ES-I3 (cell line): ENCODE measurements at regions not wholly inside any gene's neighbourhood (a gene's known extent, or its start where the extent isn't known, plus 50 kb on each side); places are given as distances from the start of the nearest gene placed in this dataset.
"Not testable (repeated sequence)": the region's sequence is repeated elsewhere in the genome, so short reads cannot be mapped to it uniquely, and the experiment has no call there.

ENCODE experiments used
- H3K36me3 ChIP-seq: 2 replicates; pipeline ENCODE4 v1.6.1; 2013; ENCODE audit warnings: mild to moderate bottlenecking, low read length, control low read depth, moderate library complexity; ENCODE audit not compliant: insufficient read depth
- H3K4me1 ChIP-seq: 2 replicates; pipeline ENCODE4 v1.6.1; 2013; ENCODE audit warnings: mild to moderate bottlenecking, control low read depth, low read length; ENCODE audit not compliant: insufficient read depth
- H3K9ac ChIP-seq: 2 replicates; pipeline ENCODE4 v1.6.1; 2013; ENCODE audit warnings: low read depth, mild to moderate bottlenecking, low read length, moderate library complexity
- H3K9me3 ChIP-seq: 2 replicates; pipeline ENCODE4 v1.6.1; 2013; ENCODE audit warnings: mild to moderate bottlenecking, low read length, moderate library complexity; ENCODE audit not compliant: control insufficient read depth, insufficient read depth

DNA sequence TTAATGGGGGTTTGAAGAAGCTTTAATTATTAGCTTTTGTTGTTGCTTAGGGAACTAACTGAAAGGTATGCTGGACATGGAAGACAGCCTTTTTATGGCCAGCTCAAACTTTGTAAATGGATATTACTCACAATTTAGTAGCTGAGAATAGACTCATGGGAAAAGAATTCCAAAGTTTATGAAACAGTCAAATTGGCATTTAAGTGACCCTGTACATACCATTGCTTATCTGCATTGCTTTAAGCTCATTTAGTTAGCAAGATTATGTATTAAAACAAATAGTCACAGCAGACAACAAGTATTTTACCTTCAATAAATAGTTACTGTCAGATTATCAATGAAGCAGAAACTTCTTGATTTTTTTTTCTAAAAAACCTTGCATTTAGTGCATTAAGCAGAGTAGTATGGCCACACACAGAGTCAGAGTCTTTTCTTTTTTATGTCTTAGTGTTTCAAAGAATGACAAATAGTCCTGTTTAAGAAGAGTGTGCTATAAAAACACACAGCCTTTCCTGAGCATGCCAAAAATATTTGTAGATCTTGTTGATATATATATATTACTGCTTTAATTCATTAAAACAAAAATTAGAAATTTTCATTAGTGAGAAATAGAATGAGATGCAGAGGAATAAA, 102.2 kb downstream of the TTC6 start:
- peaks cover 5% of the 10 kb centered on the region; the same call in 1 of the 2 replicates for H3K4me1 ChIP-seq
- no peaks in the 10 kb centered on the region for H3K9me3 ChIP-seq
- no peaks in the 10 kb centered on the region for H3K36me3 ChIP-seq
- H3K9ac ChIP-seq: no peak overlapping the region

DNA sequence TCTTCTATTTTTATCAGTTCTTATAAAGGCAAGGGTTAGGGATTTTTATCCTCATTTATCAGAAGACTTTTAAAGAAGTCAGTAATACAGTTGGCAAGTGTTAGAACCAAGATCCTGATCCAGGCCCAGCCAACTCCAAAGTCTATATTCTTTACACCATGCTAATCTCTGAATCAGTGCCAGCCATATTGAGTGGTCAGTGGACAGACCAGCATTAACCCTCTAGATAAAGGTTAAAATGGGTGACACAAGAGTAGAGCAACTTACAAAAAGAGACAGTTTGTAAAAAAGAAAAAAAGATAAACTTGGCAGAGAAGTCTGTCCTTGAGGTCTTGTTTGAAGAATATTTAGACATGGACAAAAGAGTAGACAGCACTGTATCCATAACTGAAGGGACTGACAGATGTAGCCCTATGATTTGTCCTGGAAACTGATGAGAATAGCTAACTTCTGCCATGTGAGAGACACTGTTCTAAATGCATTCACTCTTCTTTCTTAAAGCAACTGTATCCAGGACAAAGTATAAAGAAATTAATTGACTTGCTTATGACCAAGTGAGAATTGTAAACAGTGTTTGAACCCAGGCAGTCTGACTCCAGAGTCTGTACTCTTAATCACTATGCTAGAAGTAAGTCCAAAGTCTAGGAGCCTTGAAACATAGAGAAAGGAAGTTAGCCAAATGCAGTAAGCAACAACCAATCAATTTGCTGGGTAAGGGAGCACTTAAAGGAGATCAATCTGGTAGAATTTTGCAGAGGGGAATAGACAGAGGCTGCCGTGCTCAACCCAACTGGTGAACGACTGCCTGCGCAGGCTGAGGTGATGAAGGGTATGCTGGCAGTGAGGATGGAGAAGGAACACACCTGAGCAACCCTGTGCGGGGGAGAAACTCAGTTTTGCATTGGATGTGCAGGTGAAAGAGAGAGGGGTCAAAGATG, 103.7 kb downstream of the TTC6 start:
- Histone ChIP-seq H3K36me3 (no peaks in the 10 kb centered on the region), H3K9me3 (no peaks in the 10 kb centered on the region), H3K9ac (no peak overlapping the region), H3K4me1 (peaks cover 5% of the 10 kb centered on the region; the same call in 1 of the 2 replicates)

DNA sequence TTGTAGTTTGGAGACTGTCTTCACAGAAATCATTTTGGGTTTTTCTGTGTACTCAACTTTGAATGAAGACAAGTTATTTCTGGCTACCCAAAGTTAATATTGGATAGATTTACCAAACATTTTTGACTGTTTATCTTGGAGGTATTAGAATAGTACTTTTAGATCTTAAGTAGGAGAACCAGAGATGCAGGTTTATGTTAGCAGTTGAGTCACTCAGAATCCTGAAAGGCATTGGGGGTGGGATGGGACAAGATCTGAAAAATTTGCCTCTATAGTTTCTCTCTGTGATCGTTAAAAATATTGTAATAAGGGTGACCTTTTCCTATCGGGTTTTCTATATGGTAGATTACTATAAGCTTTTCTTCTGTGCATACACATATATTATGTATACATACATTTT, 112.3 kb downstream of the TTC6 start:
- no peak overlapping the region for H3K9ac ChIP-seq
- no peaks in the 10 kb centered on the region for H3K4me1 ChIP-seq
- H3K36me3 ChIP-seq: no peaks in the 10 kb centered on the region
- no peaks in the 10 kb centered on the region for H3K9me3 ChIP-seq

DNA sequence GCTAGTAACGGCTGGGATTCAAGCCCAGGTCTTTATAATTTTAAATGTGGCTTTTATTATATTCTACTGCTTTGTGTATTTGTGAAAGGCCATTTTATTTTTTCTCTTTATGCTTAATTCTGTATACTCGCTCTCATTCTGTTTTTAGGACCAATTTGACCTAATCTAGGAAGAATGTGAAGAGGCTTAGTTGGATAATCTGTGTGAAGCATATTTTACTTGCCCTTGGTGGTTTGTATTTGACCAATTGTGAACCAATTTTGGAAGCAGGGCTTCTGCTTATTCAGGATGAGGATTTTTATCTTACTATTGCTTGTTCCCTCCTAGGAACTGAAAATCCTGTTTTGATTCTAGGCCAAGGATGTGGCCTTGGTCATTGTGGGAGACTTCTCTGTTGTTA, 113.1 kb downstream of the TTC6 start:
- no peaks in the 10 kb centered on the region for H3K9me3 ChIP-seq
- no peak overlapping the region for H3K9ac ChIP-seq
- no peaks in the 10 kb centered on the region for H3K36me3 ChIP-seq
- no peaks in the 10 kb centered on the region for H3K4me1 ChIP-seq

DNA sequence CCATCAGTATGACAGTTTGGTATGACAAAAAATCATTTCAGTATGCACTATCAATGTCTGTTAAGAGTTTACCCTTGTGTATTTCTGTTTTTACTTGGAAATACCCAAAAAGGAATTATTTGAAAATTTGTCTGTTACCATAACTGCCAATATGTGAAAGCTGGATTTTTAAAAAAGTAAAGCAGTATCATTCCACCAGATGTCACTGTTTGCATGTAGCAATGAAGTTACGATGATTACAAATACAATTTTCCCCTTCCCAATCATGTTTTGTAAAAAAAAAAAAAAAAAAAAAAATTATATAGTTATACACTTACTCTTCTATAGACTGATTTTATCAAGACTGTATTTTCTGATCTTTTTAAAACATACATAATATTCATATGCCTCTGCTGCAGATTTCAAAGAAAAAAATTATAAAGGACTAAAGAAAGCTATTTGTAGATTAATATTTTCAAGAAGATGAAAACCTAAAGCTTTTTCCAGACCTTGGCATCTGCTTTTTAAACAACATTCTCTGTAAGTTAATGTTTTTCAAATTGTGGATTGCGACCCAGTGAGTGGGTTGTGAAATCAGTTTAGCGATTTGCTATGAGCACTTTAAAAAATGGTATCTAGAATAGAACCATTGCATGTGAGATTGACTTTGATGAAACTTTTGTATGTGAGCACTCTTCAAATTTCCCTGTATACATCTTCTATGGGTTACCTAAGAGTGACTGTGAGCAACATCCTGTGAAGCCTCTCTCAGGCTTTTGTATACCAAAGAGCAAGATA, 114.2 kb downstream of the TTC6 start:
- H3K9ac ChIP-seq: no peak overlapping the region

DNA sequence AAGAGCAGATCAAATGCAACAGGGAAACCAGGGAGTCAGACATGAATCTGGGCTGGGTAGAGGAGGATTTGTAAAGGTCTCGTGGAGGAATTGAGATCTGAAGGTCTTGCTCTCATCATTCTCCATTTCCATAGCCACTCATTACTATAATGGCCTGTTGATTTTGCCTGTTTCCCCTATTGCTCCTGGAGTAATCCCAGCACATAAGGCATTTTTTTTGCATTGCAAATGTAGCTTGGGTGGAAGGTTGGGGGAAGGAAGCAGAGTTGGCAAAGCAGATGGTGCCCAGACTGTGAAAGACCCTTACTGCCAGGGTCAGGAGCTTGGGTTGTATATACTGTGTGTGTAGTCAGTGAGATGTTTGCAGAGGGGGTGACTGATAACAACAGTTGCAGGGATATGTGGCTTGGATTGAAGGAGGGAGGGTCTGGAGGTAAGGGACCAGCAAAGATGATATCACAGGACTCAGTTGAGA, 116.0 kb downstream of the TTC6 start:
- Histone ChIP-seq H3K9me3 (no peaks in the 10 kb centered on the region), H3K4me1 (no peaks in the 10 kb centered on the region), H3K36me3 (no peaks in the 10 kb centered on the region), H3K9ac (no peak overlapping the region)

More for the DNA sequence above, 114.2 kb downstream of the TTC6 start:
- H3K9me3 ChIP-seq: no peaks in the 10 kb centered on the region
- no peaks in the 10 kb centered on the region for H3K4me1 ChIP-seq
- no peaks in the 10 kb centered on the region for H3K36me3 ChIP-seq

DNA sequence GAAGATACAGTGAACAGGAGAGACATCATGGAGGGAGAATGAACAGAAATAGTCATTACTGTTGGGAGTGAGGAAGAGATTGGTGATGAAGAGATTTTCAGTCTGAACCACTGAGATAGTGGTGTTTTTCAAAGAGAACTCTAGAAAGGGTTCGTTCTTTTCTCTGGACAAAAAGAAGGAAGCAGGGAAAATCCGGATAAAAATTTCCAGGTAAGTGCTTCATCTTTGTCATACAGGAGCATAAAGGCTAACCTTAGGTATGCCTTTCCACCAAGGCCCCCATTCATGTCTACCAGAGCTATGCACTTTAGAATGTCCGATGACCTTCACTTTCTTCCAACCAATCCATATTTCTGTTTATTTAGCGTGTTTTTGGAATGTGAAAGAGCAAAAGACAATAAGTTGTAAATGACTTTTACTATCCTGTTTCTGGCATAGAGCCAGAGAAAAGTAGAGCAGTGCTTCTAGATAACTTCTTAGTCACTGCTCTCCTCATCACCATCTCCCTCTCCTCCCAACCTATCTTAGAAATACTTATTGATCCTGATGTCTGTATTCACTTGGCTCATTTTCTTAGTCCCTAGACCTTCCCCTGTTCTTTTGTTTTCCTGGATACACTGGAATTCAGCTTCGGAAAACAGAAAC, 116.5 kb downstream of the TTC6 start:
- Histone ChIP-seq H3K36me3 (no peaks in the 10 kb centered on the region), H3K4me1 (no peaks in the 10 kb centered on the region), H3K9me3 (no peaks in the 10 kb centered on the region), H3K9ac (no peak overlapping the region)

DNA sequence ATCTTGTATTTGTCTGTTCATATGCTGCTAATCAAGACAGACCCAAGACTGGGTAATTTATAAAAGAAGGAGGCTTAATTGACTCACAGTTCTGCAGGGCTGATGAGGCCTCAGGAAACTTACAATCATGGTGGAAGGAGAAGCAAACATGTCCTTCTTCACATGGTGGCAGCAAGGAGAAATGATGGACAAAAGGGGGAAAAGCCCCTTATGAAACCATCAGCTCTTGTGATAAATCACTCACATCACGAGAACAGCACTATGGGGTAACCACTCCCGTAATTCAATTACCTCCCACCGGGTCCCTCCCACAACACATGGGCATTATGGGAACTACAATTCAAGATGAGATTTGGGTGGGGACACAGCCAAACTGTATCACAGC, 117.0 kb downstream of the TTC6 start:
- not testable (repeated sequence) for H3K9ac ChIP-seq, H3K4me1 ChIP-seq, H3K36me3 ChIP-seq, H3K9me3 ChIP-seq

DNA sequence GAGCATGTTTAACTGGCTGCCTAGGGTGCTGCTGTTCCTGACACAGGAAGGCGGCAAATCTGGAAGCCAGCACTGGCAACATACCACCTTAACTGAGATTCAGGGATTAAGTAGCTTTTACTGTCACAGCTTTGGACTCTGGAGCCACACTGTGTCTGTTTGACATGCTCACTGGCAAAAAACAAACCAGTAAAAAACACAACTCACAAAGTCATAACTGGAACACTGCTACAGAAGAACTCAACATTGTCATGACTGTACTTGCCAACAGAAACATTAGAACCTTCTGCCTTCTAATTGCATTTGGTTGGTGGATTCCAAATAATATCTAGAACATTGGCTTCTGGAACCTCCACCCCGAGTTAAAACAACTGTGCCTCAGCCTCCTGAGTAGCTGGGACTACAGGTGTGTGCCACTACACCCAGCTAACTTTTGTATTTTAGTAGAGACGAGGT, 117.6 kb downstream of the TTC6 start:
- H3K36me3 ChIP-seq: no peaks in the 10 kb centered on the region
- H3K9me3 ChIP-seq: no peaks in the 10 kb centered on the region
- no peak overlapping the region for H3K9ac ChIP-seq
- no peaks in the 10 kb centered on the region for H3K4me1 ChIP-seq

DNA sequence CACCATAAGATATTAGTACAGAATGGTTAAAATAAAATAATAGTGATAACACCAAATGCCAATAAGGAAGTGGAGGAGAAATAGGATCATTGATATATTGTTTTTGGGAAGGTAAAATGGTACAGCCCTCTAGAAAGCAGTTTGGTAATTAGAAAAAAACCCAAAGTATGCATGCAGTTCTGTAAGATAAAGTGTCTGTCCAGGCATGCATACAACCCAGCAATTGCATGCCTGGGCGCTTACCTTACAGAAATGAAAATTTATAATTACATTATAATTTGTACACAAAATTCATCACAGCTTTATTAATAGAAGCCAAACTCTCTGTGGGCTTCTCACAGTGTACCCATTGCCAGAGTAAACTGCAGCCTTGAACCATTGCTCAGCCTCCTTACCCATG, 124.7 kb downstream of the TTC6 start:
- no peak overlapping the region for H3K9ac ChIP-seq
- H3K36me3 ChIP-seq: no peaks in the 10 kb centered on the region
- H3K4me1 ChIP-seq: 0 out of 2 replicates have a peak, but pooled peaks cover 4% of the 10 kb centered on the region
- no peaks in the 10 kb centered on the region for H3K9me3 ChIP-seq

DNA sequence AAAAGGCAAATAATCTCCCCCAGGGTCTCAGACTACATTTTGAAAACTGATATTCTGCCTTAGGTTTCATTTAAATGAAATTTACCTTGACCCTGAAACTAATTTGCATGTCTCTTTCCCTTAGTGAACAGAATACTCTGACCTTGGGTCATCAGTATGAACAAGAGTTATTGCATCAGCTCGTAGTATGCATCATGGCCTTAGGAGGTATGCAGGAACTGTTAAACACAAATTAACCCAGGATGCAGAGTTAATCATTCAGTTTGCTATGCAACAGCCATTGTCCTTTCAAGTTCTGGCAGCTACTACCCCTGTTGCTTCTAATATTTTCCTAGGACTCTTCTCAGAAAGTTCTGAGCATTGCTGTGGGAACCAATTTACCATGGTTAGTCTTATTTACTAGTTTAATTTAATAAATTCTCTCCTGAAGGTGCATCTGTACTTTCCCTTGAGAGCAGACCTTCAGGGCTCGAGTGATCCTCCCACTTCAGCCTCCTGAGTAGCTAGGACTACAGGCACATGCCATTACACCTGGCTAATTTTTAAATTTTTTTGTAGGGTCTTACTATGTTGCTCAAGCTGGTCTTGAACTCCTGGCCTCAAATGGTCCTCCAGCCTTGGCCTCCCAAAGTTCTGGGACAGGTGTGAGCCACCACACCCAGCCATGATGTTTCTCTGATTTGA, 126.7 kb downstream of the TTC6 start:
- Histone ChIP-seq H3K36me3 (no peaks in the 10 kb centered on the region), H3K4me1 (0 out of 2 replicates have a peak, but pooled peaks cover 4% of the 10 kb centered on the region), H3K9me3 (no peaks in the 10 kb centered on the region), H3K9ac (no peak overlapping the region)

DNA sequence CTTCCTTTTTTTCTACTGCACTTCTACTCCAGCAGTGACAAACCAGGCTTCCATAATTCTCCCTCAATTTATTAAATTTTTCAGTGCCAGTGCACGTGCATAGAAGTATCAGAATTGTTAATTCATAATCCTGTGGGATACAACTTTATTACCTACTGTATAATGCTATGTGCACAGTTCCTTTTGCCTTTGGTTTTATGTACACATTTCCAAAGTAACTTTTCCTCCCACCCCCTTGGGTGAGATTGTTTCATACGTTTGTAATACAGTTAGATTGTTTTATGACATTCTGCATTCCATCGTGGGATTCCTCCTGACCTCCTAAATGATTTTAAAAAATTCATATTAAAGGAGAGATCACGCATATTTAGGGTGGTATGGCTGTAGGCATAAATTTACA, 128.1 kb downstream of the TTC6 start:
- H3K9ac ChIP-seq: no peak overlapping the region
- 0 out of 2 replicates have a peak, but pooled peaks cover 4% of the 10 kb centered on the region for H3K4me1 ChIP-seq
- H3K36me3 ChIP-seq: no peaks in the 10 kb centered on the region
- H3K9me3 ChIP-seq: no peaks in the 10 kb centered on the region

DNA sequence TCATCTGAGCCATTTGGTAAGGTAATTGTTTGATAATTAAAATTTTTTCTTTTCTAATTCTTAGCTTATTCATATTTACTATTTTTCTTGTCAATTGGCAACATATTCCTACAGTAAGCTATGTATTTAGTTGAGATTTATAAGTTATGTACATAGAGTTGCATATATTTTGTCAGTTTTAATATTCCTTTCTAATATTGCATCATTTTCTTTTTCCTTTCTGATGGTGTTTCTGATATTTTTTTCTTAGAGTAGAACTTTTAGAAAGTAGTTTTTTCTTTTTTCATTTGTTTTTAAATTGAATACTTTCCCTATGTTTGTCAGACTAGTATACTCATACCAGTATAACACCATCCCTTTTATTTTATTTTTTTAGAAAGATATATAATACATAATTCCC, 131.3 kb downstream of the TTC6 start:
- H3K4me1 ChIP-seq: 0 out of 2 replicates have a peak, but pooled peaks cover 4% of the 10 kb centered on the region
- H3K9ac ChIP-seq: no peak overlapping the region
- H3K9me3 ChIP-seq: no peaks in the 10 kb centered on the region
- H3K36me3 ChIP-seq: no peaks in the 10 kb centered on the region
